NCI-H446 (cell line): ENCODE measurements at regions not wholly inside any gene's neighbourhood (a gene's known extent, or its start where the extent isn't known, plus 50 kb on each side); places are given as distances from the start of the nearest gene placed in this dataset.

ENCODE experiments used
- DNase-seq, 2 experiments: peaks; one replicate each; lab custom pipeline; 2025; lab: John Stamatoyannopoulos, UW

DNA sequence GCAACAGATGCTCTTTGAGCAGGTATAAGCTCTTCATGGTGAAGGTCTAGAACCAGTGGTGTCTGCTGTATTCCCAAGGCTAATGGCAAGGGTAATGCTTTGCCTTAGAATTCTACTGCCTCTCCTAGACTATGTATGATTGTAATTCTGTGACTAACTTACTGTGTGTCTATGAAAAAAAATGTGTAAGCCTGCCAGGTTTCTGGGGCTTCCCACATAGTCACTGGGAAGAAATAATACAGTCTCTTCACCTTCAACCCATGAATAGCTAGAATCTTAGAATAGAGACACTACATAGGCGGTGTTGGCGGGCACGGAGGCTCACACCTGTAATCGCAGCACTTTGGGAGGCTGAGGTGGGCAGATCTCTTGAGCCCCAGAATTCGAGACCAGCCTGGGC lies 84.1 kb downstream of the C11orf91 start:
- no peak for DNase-seq

DNA sequence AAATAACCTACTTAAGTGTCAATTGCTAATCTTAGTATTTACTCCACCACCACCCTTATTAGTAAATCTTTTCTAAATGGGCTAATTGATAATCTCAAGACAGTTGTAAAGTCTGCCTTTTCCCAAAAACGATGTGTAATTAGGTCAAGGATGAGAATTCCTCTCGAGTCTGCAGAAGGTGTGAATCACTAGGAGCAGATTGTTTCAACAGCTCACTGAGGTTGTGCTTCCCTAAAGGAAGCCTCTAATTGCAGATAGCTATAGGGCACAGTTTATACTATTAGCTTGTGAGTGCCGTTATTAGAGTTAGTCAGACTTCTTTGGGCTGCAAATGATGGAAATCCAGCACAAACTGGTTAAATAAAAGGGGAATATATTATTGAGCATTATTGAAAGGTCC lies 84.9 kb downstream of the C11orf91 start:
- no peak for DNase-seq

GRCh38 chr11:33613404-33613803 lies 87.2 kb downstream of the C11orf91 start:
- no peak for DNase-seq

DNA sequence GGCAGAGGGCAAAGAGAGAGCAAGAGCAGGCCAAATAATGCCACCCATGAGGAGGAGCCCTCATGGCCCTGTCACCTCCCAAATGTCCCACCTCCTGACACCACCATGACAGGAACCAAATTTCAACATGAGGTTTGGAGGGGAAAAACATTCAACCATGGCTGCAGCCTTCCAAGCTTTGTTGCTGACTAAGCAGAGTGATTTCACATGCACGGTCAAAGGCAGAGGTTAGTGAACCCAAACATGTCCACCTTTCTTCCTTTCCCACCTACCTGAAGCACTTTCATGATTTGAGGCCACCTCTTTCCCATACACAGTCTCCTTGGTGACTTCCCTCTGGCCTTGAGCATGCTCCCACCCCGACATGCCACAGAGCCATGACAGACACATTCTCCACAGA lies 89.7 kb downstream of the C11orf91 start:
- no peak for DNase-seq

GRCh38 chr11:33608386-33608785 lies 92.2 kb downstream of the C11orf91 start:
- no peak for DNase-seq

DNA sequence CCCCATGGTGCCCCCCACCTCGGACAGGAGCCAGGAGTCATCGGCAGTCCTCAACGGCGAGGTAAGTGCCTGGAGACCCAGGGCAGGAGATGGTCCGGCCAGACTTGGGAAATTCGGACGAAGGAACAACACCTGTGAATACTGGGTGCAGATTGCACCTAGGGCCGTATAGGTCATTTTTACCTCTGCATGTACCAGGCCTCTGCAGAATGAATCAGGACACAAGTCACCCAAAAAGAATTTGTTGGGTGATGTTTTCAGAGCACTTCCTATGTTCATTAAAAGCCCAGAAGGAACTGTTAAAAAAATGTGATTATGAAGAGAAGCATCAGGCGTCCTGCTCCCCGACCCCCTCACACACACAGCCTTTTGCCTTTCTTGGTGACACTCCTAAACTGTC lies 93.9 kb downstream of the C11orf91 start:
- DNase-seq: no peak

GRCh38 chr11:33605703-33606102 lies 94.9 kb downstream of the C11orf91 start:
- no peak for DNase-seq

DNA sequence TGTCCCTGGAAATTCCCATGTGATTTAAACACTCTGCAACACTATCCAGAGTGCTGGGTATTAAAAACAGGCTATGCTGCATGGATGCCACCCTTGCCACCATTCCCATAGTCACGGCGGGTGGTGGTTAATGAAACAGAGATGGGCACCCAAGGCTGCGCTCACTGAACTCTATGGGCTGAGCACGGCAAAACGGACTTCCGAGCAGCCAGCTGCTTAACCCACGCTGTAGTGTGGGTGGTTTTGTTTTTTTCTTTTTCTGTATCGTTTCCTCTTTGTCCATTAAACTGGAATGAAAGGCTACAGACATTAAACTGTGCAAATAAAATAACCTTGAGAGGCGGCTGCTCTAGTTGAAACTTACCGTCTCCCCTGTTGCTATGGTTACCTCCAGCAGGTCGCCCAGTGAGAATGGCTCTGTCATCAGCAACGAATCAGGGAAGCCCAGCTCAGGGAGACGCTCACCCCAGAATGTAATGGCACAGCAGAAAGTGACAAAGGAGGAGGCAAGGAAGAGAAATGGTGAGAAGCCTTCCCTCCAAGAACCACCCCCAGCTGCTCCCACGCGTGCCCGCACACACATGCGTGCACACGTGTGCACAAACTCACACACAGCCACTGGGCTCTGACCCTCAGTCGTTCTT lies 102.1 kb downstream of the C11orf91 start:
- DNase-seq: no peak

GRCh38 chr11:33594188-33594587 lies 106.4 kb downstream of the C11orf91 start:
- DNase-seq: no peak

- no peak for DNase-seq
Measured at GRCh38 chr11:33590441-33590840, 110.2 kb downstream of the C11orf91 start.

DNA sequence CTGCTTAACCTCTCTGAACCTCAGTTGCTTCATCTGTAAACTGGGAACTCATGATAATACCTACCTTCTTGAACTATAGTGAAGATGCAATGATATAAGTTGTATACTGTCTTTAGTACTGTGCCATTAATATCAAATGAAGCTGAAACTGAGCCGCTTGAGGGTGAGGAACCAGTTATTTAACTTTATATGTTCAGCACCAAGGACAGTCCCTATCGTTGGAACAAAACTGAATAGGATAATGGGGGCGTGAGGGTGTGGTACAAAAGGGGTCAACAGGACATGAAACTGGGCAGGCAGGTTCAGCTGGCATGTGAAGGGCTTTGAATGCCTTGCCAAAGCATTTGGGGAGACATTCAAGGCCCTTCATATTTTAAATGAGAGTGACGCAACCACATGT lies 112.6 kb downstream of the C11orf91 start:
- no peak for DNase-seq

DNA sequence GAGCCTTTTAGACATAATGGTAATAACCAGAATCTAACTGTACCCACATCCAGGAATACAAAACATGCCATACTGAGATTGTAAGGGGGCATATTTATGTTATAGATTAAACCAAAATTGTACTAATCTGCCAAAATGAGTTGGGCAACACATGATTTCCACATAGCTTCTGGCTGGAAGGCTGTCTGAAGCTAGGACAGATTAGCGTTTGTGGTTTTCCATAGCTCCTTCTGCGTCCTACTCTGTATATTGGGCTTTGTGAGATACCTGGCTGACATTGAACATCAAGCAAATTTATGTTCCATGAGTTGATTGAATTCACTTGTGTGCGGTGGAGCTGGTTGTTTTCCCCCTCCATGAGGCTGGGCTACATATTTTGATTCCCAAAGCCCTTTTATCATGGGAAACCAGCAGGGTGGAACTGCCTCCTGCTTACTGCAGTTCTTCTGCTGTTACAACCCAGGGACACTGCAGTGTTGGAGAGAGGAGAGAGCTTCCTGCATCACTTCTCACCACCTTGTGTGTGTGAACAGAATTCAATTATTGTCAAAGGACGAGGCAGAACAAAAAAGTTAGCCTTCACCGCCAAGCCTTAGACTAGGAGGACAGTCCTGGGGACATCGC lies 114.9 kb downstream of the C11orf91 start:
- DNase-seq: no peak

DNA sequence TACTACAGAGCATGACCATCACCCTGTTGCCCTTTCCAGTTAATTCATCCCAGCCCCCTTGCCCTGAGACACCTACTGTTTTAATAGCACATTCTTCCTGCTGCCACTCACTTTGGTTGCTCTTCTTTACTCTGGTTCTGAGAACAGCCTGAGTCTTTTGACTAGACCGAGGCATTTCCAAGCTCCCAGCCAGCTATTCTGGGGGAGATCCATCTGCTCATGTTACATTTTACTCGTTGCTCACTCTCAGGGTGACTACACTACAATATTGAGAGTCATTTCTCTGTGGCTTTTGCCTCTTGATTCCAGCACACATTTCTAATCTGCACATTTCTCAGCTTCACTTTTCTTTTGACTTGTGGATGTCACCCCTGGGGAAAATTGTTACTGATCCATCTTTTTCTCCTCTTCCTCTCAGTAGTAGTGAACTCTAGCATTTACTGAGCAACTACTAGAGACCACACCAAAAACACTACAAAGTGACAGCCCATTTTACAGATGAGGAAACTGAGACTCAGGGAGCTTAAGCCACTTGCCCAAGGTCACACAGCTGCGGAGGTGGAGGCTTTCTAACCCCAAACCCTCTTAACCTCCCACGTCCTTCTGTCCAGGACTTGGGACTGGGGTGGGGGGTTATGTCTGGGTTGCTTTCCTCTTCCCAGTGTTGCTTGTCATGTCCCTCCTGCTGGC lies 117.8 kb downstream of the C11orf91 start:
- no peak for DNase-seq

- no peak for DNase-seq
Measured at GRCh38 chr11:33579101-33579500, 121.5 kb downstream of the C11orf91 start.

- no peak for DNase-seq
Measured at GRCh38 chr11:33577204-33577603, 123.4 kb downstream of the C11orf91 start.

DNA sequence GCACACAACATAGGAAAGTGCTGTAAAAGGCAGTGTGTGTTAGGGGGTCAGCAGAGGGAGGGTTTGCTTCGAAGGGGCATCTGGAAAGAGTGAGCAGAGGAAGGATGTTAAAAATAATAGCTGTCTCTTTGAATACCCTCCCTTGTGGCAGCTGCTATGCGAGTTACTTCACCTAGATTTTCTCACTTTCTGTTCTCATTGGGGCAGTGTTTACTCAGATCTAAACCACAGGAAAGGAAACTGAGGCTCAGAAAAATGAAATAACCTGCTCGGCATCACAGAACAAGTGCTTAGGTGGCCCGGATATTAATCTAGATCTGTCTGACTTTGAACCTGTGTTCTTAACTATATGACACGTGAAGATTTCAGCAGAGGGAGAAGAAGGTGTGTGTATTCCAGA lies 125.3 kb downstream of the C11orf91 start:
- DNase-seq: no peak

DNA sequence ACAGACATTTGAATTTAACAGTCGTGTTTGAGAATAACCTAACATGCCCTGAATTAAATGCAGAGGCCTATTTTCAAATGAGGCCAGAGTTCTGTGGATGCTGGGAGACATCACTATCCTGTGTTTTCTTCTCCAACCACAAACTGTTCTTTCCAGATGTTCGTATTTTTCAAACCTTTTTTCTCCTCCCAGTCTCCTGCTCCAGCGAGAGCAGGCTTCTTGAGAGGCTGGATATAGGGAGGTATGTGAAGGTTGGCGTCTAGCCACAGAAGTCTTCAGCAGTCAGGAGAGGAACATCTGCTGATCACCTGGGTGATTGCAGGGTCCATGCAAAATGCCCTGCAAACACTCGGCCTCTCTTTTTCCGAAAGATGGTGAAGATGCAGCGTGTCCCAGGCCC lies 126.3 kb downstream of the C11orf91 start:
- no peak for DNase-seq

DNA sequence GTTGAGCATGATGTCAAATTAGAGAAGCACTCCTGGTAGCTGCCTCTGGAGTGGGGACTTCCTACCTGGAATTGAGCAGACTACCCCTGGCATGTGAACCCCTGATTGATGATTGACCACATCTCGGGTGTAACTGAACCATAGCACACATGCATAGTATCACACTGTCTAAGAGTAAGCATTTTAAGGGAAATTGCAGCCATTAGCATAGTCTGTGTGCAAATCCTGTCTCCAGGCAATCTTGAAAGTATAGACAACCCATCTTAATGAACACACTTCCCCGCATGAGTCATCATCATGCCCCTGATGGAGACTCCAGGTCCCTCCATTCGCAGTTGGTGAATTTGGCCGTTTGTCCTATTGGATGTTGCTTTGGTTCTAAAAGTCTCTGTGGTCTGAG lies 131.3 kb downstream of the C11orf91 start:
- DNase-seq: no peak

DNA sequence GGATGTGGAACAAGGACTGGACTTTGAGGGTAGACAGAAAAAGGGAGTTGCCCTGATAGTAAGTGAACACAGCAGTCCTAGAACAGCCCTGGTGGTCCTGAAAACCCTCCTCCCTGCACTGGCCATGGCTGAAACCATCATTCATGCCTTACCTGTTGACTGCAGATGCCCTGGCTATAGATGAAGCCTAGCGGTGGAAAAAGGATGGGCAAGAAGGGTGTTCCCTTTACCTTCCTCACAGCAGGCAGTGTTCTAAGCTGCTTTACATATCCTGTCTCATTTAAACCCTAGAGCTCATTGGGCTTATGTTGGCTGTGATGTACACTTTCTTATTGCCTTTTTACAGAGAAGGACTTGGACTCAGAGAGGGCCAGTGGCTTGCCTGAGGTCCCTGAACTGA lies 133.6 kb downstream of the C11orf91 start:
- DNase-seq: no peak

- DNase-seq: no peak
Measured at GRCh38 chr11:33564856-33565453, 135.7 kb downstream of the C11orf91 start.

DNA sequence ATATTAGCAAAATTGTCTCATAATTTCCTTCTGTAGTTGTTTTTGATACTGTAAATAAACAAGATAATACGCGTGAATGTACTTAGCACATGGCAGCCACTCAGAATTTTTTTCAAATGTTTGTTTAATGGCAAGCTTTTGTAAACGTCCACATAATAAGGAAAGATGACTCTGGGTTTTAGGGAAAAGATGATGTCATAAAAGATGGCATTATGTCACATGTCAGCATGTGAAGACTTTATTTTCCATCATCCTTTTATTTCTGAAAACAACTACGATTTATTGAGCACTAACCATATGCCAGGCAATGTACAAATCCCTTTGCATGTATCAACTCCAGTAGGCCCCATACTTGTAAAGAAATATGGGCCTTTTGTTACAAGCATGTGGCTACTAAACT lies 139.9 kb downstream of the C11orf91 start:
- DNase-seq: no peak

GRCh38 chr11:33559567-33559966 lies 141.1 kb downstream of the C11orf91 start:
- DNase-seq: no peak

DNA sequence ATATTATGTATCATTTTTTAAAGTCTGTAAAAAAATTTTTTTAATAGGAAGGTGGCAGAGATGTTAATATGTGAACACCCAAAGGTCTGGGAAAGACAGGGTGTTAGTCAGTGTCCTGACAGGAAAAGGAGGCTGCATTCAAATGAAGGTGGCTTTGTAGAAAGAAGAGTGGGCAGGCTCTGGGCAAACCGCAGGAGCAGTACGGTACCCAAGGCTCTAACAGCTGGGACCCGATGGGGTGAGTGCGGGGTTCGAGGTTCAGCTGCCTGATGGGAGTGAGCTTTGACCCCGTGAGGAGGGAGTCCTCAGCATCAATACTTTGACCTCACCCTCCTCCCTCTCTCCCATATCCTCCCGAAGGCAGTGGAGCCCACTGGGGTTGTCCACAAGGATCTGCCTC lies 142.5 kb downstream of the C11orf91 start:
- DNase-seq: no peak
